SU-DHL-6 (cell line): ENCODE measurements at regions not wholly inside any gene's neighbourhood (a gene's known extent, or its start where the extent isn't known, plus 50 kb on each side); places are given as distances from the start of the nearest gene placed in this dataset.
A peak's percentile ranks its signal among the peaks of the same experiment; 100 is the strongest.
"Not testable (repeated sequence)": the region's sequence is repeated elsewhere in the genome, so short reads cannot be mapped to it uniquely, and the experiment has no call there.

Experiments used
- H2AFZ ChIP-seq: fragments of 200-600 bp; sonication (generic); 2 replicates; pipeline ENCODE4 v1.6.1; 2014; ENCODE audit warnings: low read depth, mild to moderate bottlenecking, moderate library complexity, mixed read lengths, antibody characterized with exemption, low read length; ENCODE audit not compliant: severe bottlenecking
- H3F3A ChIP-seq: fragments of 200-600 bp; shearing (Covaris generic); 2 replicates; pipeline ENCODE4 v1.6.0; 2016; ENCODE audit warnings: antibody characterized with exemption, mild to moderate bottlenecking; ENCODE audit not compliant: insufficient read depth
- H3K27ac ChIP-seq: fragments of 200-600 bp; sonication (generic); 2 replicates; pipeline ENCODE4 v1.5.1; 2016; ENCODE audit warnings: low read depth, mild to moderate bottlenecking, low read length, moderate library complexity, mixed read lengths
- H3K27me3 ChIP-seq: fragments of 200-600 bp; sonication (generic), shearing (Covaris generic); 2 replicates; pipeline ENCODE4 v1.6.0; 2014; ENCODE audit warnings: mild to moderate bottlenecking, low read length
- H3K36me3 ChIP-seq: fragments of 200-600 bp; sonication (generic); 2 replicates; pipeline ENCODE4 v1.6.1; 2014; ENCODE audit warnings: mild to moderate bottlenecking, low read length, mixed read lengths
- H3K4me2 ChIP-seq: fragments of 300-600, 200-600 bp; shearing (Covaris generic), sonication (generic); 2 replicates; pipeline ENCODE4 v1.6.0; 2014; ENCODE audit warnings: low read length, low read depth, mild to moderate bottlenecking; ENCODE audit not compliant: poor library complexity, severe bottlenecking
- H3K4me3 ChIP-seq: fragments of 200-600 bp; sonication (generic); 2 replicates; pipeline ENCODE4 v1.5.1; 2014; ENCODE audit warnings: antibody characterized with exemption, low read length, mild to moderate bottlenecking, mixed read lengths; ENCODE audit not compliant: insufficient read depth, poor library complexity, severe bottlenecking
- H3K79me2 ChIP-seq: fragments of 200-600 bp; sonication (generic); 2 replicates; pipeline ENCODE4 v1.6.1; 2014; ENCODE audit warnings: mild to moderate bottlenecking, low read length, moderate library complexity; ENCODE audit not compliant: insufficient read depth
- H3K9ac ChIP-seq: fragments of 200-600 bp; sonication (generic); 2 replicates; pipeline ENCODE4 v1.7.0; 2014; ENCODE audit warnings: mild to moderate bottlenecking, low read length
- H3K9me2 ChIP-seq: fragments of 200-600 bp; sonication (generic); replicated peaks from 2 replicates; pipeline ENCODE4 v1.6.1; 2014; ENCODE audit warnings: low read length; ENCODE audit not compliant: insufficient read depth
- H3K9me3 ChIP-seq: fragments of 200-600 bp; sonication (generic); 2 replicates; pipeline ENCODE4 v1.6.1; 2014; ENCODE audit warnings: low read length, mixed read lengths; ENCODE audit not compliant: insufficient read depth
- H4K20me1 ChIP-seq: fragments of 200-600 bp; sonication (generic); 2 replicates; pipeline ENCODE4 v1.6.1; 2014; ENCODE audit warnings: low read depth, mild to moderate bottlenecking, antibody characterized with exemption, low read length, moderate library complexity, mixed read lengths
- EZH2phosphoT487 ChIP-seq: fragments of 200-600 bp; sonication (generic), shearing (Covaris generic); conservative IDR thresholded peaks from 2 replicates; pipeline ENCODE4 v1.6.1; 2018; ENCODE audit warnings: mild to moderate bottlenecking, antibody characterized with exemption, low read length, moderate library complexity, mixed read lengths
- TF ChIP-seq, protein P1 (sequence below): fragments of 200-600 bp; sonication (generic); IDR thresholded peaks from one replicate; pipeline ENCODE4 v1.5.1; 2017; ENCODE audit warnings: antibody characterized with exemption, mild to moderate bottlenecking, low read length, moderate library complexity; ENCODE audit not compliant: insufficient read depth, poor library complexity, severe bottlenecking

- H3K4me2 ChIP-seq, result no peak overlapping the region
- H3K4me3 ChIP-seq, result no peak overlapping the region
- no peaks in the 10 kb centered on the region for H3K79me2 ChIP-seq
- no peak overlapping the region for H2AFZ ChIP-seq
- TF ChIP-seq, protein P1, sequence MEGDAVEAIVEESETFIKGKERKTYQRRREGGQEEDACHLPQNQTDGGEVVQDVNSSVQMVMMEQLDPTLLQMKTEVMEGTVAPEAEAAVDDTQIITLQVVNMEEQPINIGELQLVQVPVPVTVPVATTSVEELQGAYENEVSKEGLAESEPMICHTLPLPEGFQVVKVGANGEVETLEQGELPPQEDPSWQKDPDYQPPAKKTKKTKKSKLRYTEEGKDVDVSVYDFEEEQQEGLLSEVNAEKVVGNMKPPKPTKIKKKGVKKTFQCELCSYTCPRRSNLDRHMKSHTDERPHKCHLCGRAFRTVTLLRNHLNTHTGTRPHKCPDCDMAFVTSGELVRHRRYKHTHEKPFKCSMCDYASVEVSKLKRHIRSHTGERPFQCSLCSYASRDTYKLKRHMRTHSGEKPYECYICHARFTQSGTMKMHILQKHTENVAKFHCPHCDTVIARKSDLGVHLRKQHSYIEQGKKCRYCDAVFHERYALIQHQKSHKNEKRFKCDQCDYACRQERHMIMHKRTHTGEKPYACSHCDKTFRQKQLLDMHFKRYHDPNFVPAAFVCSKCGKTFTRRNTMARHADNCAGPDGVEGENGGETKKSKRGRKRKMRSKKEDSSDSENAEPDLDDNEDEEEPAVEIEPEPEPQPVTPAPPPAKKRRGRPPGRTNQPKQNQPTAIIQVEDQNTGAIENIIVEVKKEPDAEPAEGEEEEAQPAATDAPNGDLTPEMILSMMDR, result peak; percentile 16
- TF ChIP-seq EZH2phosphoT487, result no peak
- H3K9me3 ChIP-seq, result no peaks in the 10 kb centered on the region
- no peaks in the 10 kb centered on the region for H3K9me2 ChIP-seq
- no peak overlapping the region for H3K27ac ChIP-seq
- no peaks in the 10 kb centered on the region for H4K20me1 ChIP-seq
- no peaks in the 10 kb centered on the region for H3K27me3 ChIP-seq
- H3F3A ChIP-seq, result no peaks in the 10 kb centered on the region
- H3K36me3 ChIP-seq, result no peaks in the 10 kb centered on the region
- no peak overlapping the region for H3K9ac ChIP-seq
Measured at GRCh38 chrX:28177202-28177601, 196.0 kb upstream of the DCAF8L1 start.

DNA sequence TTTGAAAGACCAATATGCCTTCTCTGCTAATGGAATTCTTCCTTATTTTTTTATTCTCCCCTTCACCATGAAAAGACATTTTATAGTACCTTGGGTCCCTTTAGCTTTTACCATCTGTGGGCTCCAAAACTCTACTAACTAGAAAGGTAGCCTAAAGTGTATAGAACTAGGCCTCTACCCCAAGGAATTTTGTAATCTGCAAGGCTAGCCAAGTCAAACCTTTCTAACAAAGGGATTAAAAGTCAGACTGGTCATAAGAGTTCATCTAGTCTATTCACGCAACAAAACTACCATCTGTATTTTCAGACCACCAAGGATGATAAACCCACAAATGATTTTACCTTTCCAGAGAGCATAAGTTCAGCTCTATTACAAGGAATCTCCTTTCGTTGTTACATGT is 189.5 kb upstream of the DCAF8L1 start:
- H3K4me2 ChIP-seq, result no peak overlapping the region
- H3F3A ChIP-seq, result no peaks in the 10 kb centered on the region
- H3K9me3 ChIP-seq, result no peaks in the 10 kb centered on the region
- no peak overlapping the region for H3K27ac ChIP-seq
- H3K27me3 ChIP-seq, result no peaks in the 10 kb centered on the region
- H4K20me1 ChIP-seq, result no peaks in the 10 kb centered on the region
- no peaks in the 10 kb centered on the region for H3K36me3 ChIP-seq
- TF ChIP-seq, protein P1, result no peak
- no peak for TF ChIP-seq EZH2phosphoT487
- no peaks in the 10 kb centered on the region for H3K9me2 ChIP-seq
- H3K9ac ChIP-seq, result no peak overlapping the region
- no peak overlapping the region for H2AFZ ChIP-seq
- H3K4me3 ChIP-seq, result no peak overlapping the region
- no peaks in the 10 kb centered on the region for H3K79me2 ChIP-seq

DNA sequence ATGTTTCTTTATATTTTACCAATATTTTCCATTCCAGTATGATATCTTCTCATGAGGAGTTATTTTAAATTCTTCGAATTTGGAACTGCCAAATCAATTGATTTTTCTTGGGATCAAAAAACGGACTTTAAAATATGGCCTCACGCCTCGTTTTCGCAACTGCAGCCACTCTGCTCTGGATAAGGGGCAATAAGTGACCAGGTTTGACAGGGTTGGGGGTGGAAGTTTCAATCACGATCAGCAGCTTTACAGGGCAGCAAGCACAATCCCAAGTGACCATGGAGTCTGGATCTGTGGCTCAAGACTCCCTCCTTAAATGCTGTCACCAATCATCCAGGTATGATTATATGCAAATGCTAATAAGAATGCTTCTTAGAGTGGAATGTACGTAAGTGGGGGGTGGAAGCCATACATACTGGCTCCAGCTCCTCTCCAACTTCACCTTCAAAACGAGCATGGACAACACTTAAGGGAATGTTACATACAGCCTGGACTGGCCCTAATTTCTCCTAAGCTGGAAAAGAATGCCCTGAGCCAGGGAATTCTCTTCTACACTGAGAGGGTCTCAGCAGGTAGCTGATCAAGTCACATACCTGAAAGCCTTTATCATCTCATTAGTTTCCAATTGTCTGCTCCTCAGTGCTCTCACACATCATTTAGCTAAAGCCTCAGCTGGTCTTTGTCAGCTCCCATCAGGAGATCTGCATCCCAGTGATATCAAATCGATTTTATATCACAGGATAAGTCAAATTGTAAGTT is 176.9 kb upstream of the DCAF8L1 start:
- no peaks in the 10 kb centered on the region for H3F3A ChIP-seq
- H3K9me3 ChIP-seq, result no peaks in the 10 kb centered on the region
- H3K36me3 ChIP-seq, result no peaks in the 10 kb centered on the region
- TF ChIP-seq EZH2phosphoT487, result no peak
- no peaks in the 10 kb centered on the region for H4K20me1 ChIP-seq
- no peaks in the 10 kb centered on the region for H3K9me2 ChIP-seq
- no peak overlapping the region for H3K4me2 ChIP-seq
- no peak overlapping the region for H3K27ac ChIP-seq
- no peak overlapping the region for H3K9ac ChIP-seq
- no peaks in the 10 kb centered on the region for H3K79me2 ChIP-seq
- H2AFZ ChIP-seq, result no peak overlapping the region
- H3K4me3 ChIP-seq, result no peak overlapping the region
- no peaks in the 10 kb centered on the region for H3K27me3 ChIP-seq

GRCh38 chrX:28152263-28152662 is 171.0 kb upstream of the DCAF8L1 start:
- H3K27ac ChIP-seq, H4K20me1 ChIP-seq, H3K36me3 ChIP-seq, H3K79me2 ChIP-seq, H3K4me3 ChIP-seq, H3F3A ChIP-seq, H3K9ac ChIP-seq, H3K4me2 ChIP-seq, H2AFZ ChIP-seq, H3K9me2 ChIP-seq, H3K27me3 ChIP-seq, H3K9me3 ChIP-seq: not testable (repeated sequence)
